Activated T-cell treated with anti-CD3 and anti-CD28 coated beads for 24 hours (primary cell): ENCODE measurements at regions not wholly inside any gene's neighbourhood (a gene's known extent, or its start where the extent isn't known, plus 50 kb on each side); places are given as distances from the start of the nearest gene placed in this dataset.

ENCODE experiments used
- DNase-seq: peaks from one replicate; pipeline ENCODE4 v3.0.0-alpha.2; 2020; ENCODE audit warnings: low read depth

DNA sequence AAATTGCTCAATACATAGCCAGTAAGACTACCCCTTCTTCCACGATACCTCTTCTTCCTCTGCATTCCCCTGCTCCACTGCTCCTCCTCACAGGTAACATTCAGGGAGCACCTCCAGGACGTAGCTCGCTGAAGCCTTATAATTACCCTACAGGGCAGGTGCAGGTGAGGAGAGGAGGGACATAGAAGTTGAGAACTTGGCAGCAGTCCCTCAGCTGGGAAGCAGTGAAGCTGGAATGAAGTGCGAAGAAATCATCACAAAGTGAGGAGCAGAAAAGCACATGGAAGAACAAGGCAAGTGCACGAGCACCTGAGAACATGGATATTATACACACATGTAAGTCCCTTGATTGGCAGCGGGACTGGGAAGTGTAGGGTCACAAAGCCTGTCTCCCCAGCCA is 118.2 kb downstream of the HSD17B3 start:
- no peak for DNase-seq

DNA sequence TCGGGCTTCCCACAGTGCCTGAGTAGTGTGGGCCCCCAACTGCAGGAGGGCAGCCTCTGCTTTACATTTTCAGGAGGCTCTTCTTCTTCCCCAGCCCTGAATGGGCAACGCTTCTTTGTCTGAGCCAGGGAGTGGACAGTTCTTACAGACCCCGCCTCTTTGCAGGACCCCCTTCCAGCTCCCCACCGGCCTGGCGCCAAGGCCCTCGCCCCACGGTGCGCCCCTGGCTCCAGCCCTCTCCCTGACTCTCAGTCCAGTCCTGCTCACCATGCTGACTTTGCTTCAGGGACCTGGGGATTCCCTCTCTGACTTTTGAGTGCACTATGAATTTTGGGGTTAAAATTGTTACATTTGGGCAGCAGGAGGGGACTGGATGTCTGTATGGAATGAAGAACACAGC is 123.8 kb downstream of the HSD17B3 start:
- DNase-seq: no peak

DNA sequence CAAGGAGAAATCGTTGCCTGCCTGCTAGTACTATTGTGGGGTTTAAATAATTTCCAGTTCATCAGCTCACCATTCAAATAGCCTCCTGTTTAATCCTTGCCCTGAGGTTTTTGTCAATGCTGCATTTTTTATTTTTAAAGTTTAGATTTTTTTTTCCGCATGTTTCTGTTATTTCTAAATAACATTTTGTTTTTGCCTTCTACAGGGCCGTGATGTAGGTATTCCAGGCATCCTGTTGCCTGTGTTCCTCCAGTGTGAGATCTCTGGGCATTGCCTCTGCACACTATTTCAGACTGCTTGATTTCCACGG is 124.3 kb downstream of the HSD17B3 start:
- DNase-seq: no peak

DNA sequence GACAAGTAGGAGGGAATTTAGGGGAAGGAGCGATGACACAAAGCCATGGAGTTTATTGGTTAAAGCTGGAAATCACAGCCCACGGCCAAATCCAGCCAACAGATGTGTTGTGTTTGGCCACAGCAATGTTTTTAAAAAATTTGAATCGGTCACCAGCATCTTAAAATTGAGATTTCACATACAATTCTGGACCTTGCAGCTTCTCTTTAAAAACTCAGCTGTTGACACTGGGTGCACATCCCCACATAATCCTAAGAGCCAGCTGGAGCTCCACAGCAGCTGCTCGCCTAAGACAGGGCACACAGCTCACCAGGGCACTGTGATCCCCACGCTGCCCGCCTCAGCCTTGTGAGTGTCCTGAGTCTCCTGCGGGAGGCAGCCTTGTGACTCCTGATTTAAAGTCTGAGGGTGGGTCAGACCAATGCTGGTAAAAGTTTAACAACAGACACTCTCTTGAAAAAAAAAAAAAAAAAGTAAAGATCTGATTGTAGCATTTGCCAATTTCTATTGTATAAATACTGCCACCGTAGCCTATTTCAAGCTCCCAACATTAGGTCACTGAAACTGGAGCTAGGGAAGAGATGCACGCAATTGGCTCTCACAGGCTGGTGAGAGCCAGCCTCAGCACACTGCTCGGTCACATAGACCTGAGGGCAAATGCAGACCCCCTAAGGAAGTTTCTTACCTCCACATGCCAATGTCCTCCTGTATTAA is 124.8 kb downstream of the HSD17B3 start:
- no peak for DNase-seq

DNA sequence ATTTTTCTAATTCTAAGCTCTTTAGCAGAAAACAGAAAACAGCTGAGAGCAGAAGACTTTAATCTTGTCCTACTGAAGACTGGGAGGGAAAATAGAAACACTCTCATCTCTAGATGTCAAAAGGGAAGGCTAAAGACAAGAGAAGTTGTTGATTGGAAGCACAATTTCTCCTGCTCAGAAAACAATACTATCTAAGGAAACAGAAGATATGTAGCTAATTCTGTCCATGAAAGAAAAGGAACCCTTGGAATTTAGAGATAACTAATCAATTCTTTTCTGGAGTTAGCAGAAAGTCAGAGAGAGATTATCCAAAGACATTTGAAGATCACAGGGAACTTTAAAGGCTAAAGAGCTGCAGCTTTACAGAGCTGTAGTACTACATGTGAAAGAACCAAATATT is 126.2 kb downstream of the HSD17B3 start:
- no peak for DNase-seq

DNA sequence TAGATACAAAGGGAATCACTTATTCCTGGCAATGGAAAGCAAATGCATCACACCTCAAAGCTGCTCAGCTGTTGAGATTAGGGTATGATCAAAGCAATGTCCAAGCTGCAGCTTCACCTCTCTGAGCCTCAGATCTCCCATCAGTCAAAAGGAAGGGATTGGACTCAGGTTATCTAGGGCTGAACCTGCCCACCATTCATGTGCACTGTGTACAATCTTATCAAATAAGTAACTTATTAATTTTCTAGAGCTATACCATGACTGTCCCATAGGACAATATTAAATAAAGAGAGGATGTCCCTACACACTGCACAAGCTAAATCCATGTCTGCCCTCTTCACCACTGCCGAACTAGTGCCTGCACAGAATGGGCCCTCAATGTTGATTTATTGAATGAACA is 127.0 kb downstream of the HSD17B3 start:
- DNase-seq: no peak

DNA sequence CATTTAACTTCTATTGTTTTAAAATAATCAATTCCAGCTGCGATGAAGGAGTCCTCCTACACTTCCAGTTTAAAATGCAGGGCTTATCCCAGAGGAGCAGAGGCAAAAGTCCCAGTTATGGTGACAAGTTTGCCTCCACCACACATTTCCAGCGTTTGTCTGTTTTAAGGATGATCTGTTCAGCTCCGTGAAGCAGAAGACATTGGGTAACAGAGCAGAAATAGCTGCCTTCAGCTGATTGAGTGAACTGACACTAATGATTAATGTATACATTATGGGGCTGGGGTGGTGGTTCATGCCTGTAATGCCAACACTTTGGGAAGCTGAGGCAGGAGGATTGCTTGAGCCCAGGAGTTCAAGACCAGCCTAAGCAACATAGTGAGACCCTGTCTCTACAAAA is 127.6 kb downstream of the HSD17B3 start:
- DNase-seq: no peak

DNA sequence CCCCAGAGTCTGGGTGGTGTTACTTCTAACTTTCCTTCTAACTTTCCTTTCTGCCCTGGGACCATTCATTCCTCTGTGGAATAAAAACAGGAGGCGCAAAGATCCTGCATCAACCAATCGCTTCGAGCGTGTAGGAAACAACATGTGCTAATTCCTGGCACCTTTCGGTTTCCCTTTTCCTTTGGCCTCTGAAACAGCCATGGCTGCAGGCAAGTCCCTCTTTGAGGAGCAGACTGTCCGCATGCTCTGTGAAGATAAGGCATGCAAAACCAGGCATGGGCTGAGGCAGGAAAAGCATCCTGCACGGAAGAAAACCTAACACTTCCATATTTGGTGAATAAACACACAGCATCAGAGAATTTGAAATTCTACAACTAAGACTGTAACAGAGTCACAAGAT is 128.3 kb downstream of the HSD17B3 start:
- DNase-seq: no peak

DNA sequence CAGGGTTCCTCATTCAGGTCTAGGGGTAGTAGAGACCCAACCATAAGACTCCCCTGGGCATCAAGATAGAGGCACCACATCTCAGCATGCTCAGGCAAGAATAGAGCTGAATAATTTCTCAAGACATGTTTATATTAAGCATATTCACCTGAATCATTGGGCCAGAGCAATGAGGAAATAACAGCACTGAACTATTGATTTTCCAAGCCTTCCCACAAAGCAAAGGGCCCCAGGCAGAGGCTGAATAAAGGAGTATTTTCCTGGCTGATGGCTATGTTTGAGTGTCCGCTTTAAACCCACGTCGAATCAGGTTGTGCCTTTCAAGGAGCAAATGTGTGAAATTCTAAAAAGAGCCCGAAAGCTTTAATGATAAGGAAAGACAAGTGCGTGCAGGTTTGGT is 129.2 kb downstream of the HSD17B3 start:
- DNase-seq: no peak

DNA sequence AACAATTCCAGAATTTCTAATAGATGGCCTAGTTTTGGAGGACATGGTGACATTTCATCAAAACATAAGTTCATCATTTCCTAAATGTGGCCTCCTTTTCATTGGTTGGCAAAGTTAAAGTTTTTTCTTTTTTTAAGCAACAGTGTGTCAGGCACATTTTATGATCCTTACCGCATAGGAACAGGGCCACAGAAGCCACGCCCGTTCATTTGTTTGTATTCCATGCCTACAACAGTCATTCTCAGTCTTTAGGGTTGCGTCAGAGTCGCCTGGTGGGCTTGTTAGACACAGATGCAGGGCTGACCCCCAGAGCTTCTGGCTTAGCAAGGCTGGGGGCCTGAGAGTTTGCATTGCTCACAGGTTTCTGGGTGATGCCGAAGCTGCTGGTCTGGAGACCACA is 130.2 kb downstream of the HSD17B3 start:
- no peak for DNase-seq

DNA sequence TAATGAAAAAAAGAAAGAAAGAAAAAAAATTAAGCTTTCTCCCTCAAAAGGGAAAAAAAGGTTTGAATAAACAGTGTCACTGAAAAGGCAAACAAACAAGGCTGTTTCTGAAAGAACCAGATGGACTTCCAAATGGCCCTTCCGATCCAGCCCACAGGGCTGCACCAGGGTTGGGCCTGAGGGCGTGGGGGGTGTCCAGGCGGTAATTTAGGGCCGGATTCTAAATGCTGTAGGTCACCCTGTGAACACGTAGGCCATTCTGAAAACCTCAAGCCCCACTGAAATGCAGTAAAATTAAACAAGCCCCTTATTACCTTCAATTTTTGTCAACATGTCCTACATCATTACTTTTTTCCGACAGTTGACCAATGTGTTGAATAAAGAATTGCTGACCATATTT is 132.1 kb downstream of the HSD17B3 start:
- no peak for DNase-seq

DNA sequence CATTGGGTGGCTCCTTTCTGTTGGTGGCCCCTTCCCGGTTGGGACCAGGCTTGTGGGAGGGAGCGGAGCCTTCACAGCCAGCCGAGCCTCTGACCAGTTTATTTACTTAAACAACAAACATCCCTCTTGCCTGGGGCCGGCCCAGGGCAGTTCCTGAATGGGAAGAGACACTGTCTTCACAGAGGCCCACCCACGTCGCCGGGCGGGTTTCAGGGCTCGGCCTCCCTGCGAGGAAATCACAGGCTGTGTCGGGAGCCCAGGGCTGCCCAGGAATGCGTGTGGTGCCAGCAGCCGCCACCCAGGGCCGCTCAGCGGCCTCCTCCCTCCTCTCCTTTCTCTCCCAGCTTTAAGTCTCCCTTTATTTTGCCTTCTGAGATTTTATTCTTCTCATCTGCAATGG is 132.5 kb downstream of the HSD17B3 start:
- DNase-seq: no peak

DNA sequence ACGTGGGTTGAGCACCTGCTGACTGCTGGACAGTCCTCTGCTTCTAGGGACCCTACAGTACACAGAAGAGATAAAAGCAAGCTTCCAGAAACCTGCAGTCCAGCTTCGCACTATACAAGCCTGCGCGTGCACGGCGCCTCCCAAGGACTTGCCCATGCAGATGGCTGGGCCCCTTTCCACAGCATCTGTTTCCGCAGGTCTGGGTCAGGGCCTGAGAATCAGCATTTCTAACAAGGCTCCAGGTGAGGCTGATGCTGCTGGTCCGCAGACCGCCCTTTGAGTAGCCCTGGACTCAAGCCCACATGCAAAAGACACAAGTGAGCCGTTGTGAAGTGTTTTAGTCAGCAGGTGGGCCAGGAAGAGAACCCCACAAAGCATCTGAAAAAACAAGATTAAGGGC is 133.1 kb downstream of the HSD17B3 start:
- DNase-seq: no peak

DNA sequence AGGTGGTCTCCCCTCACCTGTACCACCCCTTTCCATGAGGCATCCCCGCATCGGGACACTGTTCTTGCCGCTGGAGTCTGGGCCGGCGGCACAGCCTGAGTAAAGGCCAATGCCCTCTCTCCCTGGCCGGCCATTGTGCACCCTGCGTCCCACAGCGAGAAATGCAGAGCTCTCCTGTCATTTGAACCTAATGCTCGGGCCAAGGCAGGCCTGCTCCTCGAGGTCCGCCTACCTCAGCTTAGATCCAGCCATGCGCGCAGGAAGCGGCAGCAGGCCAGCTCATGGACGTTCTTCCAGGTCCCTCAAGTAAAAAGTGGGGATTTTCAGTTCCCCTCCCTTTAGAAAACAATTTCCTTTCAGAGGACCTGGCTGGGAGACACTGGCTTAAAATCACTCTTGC is 135.0 kb downstream of the HSD17B3 start:
- DNase-seq: no peak

DNA sequence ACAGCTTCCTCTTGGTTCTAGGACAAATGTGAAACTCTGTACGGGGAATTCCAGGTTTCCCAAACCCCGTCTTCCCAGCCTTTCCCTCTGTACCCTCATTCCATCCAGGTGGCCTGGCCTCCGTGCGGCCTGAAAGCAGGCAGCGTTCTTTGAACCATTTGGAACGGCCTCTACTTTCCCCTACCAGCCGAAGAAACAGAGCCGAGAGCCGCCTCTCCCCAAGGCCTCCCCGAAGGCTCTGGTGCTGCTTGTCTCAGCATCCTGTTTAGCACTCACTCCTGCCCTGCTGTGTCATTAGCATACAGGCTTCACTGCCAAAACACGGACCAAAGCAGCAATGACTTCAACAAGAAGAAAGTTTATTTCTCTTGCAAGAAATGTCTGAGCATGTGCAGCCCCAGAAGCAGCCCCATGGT is 137.7 kb downstream of the HSD17B3 start:
- no peak for DNase-seq

DNA sequence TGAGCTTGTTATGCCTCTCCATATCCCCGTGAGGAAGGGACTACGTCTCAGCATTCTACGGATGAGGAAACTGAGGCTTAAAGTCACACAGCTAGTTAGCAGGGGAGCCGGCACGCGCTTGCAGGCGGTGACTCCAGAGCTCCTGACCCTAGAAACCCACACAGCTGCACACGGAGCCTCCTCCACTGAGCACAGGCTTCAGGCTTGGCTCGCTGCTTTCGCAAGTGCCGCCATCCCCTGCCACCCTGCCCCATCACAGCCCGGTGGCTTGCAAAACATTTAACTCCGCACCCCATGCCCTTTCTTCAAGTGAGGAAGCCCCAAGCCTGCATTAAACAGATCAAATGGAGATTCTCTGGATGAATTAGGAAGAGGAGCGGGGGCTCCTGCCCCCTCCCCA is 138.3 kb downstream of the HSD17B3 start:
- DNase-seq: no peak

DNA sequence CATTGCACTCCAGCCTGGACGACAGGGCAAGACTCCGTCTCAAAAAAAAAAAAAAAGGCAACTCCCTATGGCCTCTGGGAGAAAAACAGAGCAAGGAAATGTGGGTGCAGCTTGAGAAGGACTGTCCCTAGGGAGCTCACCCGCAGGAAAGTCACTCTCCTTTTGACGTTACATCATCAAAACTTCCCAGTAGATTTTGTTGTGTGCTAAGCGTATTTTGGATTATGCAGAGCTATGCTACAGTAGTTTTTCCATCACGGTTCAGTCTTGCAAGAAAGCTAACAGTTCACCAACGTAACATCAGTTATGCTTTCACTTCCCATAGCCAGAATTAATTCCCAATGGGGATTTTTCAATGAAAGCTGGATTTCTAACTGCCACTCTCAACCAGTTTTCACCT is 138.8 kb downstream of the HSD17B3 start:
- no peak for DNase-seq

DNA sequence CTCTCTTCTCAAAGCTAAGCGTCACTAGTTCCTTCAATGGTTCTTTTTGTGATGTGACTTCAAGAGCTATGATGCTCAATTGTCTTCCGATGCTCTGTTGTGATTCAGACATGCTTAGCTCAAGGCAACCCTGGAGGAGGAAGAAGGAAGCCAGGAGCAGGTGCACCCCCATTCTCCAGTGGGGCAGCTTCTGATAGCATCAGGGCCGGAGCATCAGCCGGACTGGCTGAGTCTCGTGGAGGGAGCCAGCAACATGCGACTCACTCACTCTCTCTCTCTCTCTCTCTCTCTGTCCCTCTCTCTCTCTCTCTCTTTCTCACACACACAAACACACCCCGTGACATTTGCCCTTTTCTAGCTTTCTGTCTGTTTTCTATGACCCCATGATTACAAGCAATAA is 140.2 kb downstream of the HSD17B3 start:
- DNase-seq: no peak

DNA sequence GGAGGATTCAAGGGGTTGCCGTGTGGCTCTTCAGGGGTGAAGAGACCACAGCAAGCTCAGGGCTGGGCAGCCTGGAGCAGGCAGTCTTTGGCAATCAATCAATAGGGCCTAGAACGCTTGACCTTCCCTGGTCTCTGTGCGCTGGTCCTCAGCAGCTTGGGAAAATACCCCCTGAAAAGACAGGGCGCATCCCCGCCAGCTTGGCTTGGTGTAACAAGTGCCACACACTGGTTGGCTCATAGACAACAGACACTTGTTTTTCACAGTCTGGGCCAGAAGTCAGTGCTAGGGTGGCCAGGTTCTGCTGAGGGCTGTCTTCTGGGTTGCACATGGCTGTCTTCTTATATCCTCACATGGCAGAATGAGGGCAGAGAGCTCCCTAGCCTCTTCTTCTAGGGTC is 141.1 kb downstream of the HSD17B3 start:
- no peak for DNase-seq

DNA sequence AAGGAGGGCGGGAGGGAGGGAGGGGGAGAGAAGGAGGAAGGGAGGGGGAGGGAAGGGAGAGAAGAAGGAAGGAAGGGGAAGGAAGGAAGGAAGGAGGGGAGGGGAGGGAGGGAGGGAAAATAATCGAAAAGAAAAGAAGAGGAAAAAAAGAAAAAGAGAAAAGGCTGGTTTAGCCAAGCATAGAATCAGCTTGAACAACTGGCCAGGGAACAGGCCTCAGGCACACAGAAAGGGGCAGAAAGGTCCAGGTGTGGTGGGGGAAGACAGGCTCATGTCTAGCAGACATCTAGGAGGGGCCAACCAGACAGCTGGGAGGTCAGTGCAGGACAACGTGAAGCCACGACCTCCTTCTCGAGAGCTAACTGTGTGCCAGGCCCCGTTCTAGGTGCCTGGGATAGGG is 141.8 kb downstream of the HSD17B3 start:
- DNase-seq: no peak

DNA sequence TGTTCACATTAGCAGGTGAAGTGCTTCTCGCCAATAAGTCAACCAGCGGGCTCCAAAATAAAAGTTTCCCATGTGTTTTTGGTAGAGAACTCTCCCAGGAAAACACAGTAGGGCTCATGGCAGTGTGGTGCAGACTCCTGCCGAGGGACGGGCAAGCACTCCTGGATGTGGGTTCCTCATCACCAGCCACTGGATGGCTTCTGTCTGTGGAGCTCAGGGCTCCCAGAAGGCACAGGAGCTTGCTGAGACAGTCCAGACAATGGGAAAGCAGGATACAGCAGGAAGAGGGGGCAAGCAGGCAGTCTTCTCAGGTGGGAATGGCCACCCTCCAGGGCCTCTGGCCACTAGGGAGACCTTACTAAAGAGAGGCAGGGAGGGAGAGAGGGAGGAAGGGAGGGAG is 142.4 kb downstream of the HSD17B3 start:
- DNase-seq: no peak

DNA sequence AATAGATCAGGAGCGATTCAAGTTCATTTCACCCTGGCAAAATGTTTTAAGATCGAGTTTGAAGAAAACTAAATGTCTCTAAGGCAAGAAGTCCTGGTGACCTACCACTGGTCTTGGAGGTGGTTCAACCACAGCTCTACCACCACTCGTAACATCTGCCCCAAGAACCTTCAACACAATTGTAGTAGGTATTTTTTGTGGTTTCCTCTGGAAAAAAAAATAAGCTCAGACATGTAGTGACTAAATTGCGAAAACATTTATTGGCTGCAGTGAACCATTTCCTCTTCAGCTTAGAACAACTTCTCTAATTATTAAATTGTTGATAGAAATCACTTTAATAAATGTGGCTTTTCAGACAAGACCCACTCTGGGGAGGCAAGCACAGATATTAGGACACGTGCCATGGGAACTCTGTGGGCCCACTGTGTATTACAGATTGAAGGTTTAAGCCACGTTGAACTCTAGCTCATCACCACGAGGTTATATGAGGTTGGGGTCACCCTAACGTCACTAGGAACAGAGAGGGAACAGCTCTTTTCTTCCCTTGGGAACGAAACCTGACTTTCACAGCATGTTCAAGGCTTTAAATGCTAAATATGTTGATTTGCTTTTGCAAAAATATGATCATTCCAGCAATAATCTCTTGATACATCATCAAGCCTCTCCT is 142.9 kb downstream of the HSD17B3 start:
- DNase-seq: no peak

DNA sequence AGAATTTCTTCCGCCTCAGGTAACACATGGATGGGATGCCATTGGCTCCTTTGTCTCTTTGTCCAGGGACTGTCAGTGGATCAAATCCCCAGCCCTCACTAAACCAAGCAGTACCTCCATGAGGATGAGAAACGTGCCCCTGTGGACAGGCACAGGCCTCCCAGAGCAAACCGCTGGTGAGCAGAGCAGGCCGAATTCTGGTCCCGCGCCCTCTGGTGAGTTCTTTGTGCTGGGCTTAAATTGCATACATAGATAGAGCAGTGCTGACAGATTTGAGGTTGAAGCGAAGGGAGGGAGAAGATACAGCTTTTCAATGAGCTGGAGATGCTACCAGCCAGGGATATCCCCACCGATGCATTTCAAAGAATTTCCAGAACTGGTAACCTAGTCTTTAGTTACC is 143.8 kb downstream of the HSD17B3 start:
- DNase-seq: no peak

DNA sequence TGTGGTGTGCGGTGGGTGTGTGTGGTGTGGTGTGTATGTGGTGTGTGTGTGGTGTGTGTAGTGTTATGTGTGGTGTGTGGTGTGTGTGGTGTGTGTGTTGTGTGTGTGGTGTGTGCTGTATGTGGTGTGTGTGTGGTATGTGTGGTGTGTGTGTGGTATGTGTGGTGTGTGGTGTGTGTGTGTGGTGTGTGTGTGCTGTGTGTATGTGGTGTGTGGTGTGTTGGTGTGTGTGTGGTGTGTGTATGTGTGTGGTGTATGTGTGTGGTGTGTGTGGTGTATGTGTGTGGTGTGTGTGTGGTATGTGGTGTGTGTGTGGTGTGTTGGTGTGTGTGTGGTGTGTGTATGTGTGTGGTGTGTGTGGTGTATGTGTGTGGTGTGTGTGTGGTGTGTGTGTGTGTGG is 144.3 kb downstream of the HSD17B3 start:
- no peak for DNase-seq
